ENCODE measurements at regions not wholly inside any gene's neighbourhood (a gene's known extent, or its start where the extent isn't known, plus 50 kb on each side); places are given as distances from the start of the nearest gene placed in this dataset.

DNA sequence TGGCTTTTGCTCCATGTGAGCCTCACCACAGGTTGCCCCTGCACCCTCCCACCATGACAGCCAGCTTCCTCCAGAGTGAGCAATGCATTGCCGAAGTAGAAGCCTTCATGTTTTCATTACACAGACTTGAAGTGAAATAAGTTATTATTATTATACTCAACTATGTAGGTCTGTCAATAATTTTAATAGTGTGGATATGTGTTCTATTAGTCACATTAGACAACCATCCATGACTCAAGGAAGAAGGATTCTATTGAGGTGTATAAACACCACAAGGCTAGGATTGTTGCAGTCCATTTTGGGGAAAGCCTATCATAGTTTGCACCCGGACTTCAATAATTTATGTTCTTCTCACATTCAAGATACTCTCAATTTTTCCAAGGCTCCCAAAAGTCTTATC is 369.5 kb downstream of the TAF11L14 start (continued):
- TF ChIP-seq, protein P1, sequence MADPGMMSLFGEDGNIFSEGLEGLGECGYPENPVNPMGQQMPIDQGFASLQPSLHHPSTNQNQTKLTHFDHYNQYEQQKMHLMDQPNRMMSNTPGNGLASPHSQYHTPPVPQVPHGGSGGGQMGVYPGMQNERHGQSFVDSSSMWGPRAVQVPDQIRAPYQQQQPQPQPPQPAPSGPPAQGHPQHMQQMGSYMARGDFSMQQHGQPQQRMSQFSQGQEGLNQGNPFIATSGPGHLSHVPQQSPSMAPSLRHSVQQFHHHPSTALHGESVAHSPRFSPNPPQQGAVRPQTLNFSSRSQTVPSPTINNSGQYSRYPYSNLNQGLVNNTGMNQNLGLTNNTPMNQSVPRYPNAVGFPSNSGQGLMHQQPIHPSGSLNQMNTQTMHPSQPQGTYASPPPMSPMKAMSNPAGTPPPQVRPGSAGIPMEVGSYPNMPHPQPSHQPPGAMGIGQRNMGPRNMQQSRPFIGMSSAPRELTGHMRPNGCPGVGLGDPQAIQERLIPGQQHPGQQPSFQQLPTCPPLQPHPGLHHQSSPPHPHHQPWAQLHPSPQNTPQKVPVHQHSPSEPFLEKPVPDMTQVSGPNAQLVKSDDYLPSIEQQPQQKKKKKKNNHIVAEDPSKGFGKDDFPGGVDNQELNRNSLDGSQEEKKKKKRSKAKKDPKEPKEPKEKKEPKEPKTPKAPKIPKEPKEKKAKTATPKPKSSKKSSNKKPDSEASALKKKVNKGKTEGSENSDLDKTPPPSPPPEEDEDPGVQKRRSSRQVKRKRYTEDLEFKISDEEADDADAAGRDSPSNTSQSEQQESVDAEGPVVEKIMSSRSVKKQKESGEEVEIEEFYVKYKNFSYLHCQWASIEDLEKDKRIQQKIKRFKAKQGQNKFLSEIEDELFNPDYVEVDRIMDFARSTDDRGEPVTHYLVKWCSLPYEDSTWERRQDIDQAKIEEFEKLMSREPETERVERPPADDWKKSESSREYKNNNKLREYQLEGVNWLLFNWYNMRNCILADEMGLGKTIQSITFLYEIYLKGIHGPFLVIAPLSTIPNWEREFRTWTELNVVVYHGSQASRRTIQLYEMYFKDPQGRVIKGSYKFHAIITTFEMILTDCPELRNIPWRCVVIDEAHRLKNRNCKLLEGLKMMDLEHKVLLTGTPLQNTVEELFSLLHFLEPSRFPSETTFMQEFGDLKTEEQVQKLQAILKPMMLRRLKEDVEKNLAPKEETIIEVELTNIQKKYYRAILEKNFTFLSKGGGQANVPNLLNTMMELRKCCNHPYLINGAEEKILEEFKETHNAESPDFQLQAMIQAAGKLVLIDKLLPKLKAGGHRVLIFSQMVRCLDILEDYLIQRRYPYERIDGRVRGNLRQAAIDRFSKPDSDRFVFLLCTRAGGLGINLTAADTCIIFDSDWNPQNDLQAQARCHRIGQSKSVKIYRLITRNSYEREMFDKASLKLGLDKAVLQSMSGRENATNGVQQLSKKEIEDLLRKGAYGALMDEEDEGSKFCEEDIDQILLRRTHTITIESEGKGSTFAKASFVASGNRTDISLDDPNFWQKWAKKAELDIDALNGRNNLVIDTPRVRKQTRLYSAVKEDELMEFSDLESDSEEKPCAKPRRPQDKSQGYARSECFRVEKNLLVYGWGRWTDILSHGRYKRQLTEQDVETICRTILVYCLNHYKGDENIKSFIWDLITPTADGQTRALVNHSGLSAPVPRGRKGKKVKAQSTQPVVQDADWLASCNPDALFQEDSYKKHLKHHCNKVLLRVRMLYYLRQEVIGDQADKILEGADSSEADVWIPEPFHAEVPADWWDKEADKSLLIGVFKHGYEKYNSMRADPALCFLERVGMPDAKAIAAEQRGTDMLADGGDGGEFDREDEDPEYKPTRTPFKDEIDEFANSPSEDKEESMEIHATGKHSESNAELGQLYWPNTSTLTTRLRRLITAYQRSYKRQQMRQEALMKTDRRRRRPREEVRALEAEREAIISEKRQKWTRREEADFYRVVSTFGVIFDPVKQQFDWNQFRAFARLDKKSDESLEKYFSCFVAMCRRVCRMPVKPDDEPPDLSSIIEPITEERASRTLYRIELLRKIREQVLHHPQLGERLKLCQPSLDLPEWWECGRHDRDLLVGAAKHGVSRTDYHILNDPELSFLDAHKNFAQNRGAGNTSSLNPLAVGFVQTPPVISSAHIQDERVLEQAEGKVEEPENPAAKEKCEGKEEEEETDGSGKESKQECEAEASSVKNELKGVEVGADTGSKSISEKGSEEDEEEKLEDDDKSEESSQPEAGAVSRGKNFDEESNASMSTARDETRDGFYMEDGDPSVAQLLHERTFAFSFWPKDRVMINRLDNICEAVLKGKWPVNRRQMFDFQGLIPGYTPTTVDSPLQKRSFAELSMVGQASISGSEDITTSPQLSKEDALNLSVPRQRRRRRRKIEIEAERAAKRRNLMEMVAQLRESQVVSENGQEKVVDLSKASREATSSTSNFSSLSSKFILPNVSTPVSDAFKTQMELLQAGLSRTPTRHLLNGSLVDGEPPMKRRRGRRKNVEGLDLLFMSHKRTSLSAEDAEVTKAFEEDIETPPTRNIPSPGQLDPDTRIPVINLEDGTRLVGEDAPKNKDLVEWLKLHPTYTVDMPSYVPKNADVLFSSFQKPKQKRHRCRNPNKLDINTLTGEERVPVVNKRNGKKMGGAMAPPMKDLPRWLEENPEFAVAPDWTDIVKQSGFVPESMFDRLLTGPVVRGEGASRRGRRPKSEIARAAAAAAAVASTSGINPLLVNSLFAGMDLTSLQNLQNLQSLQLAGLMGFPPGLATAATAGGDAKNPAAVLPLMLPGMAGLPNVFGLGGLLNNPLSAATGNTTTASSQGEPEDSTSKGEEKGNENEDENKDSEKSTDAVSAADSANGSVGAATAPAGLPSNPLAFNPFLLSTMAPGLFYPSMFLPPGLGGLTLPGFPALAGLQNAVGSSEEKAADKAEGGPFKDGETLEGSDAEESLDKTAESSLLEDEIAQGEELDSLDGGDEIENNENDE (IDR thresholded peaks at IDR 0.05; ENCODE audit: insufficient replicate concordance, low read length) = no peak

Data from H1 (cell line).